ENCODE measurements at regions not wholly inside any gene's neighbourhood (a gene's known extent, or its start where the extent isn't known, plus 50 kb on each side); places are given as distances from the start of the nearest gene placed in this dataset.

DNA sequence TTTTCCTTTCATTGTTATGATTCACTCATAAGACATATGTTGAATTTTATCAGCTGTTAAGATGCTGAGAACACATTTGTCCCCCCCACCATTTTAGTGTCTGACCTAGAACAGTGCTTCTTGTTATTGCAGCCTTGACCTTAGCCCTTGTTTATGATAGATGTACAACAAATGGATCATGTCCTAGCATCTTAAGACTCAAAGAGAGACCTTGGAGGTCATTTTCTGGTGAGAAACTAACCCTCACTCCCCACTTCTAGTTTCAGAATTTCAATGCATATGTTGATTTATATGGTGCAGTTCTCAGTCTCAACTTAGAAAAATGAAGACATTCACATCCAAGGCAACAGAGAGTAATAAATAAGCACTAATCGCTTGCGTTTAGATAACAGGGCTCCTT lies 391.2 kb downstream of the AEBP2 start:
- Histone ChIP-seq H3K9me3 (replicated peaks) (no peaks in the 10 kb centered on the region), H3K4me3 (no peak overlapping the region), H3K4me1 (replicated peaks) (no peaks in the 10 kb centered on the region), H3K27me3 (replicated peaks) (no peaks in the 10 kb centered on the region), H3K27ac (no peak overlapping the region), H3K36me3 (no peaks in the 10 kb centered on the region)
- DNase-seq (ENCODE audit: low read depth in 1 of 2, low spot score in 2 of 2), result no peak

DNA sequence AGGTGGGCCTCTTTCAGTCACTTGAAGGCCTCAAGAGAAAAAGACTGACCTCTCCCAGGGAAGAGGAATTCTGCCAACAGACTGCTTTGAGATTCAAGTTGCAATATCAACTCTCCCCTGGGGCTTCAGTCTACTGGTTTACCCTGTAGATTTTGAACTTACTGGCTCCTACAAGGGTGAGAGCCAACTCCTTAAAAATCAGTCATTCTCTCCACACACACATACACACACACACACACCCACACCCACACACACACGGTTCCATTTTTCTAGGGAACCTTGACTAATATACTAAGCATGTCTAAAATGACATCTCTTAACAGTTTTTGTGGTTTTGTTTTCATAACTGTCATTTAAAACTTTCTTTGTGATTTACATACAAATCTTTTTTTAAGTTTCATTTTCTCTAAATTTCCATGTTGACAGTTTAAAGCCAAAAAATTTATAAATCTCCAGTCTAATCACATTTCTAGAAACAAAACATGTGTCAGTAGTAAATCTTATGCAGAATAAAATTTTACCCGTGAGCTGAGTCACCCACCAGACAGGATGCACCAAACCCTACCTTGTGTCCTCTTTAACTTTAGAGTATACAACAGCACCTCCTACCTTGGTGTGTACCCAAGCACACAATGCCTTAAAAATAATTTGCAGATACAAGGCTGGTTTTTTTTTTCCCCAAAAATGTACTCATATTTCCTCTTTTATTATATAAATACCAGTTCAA lies 394.6 kb downstream of the AEBP2 start:
- Histone ChIP-seq H3K36me3 (no peaks in the 10 kb centered on the region), H3K27me3 (replicated peaks) (no peaks in the 10 kb centered on the region), H3K4me3 (no peak overlapping the region), H3K9me3 (replicated peaks) (no peaks in the 10 kb centered on the region), H3K4me1 (replicated peaks) (no peaks in the 10 kb centered on the region), H3K27ac (no peak overlapping the region)
- DNase-seq (ENCODE audit: low read depth in 1 of 2, low spot score in 2 of 2), result no peak

DNA sequence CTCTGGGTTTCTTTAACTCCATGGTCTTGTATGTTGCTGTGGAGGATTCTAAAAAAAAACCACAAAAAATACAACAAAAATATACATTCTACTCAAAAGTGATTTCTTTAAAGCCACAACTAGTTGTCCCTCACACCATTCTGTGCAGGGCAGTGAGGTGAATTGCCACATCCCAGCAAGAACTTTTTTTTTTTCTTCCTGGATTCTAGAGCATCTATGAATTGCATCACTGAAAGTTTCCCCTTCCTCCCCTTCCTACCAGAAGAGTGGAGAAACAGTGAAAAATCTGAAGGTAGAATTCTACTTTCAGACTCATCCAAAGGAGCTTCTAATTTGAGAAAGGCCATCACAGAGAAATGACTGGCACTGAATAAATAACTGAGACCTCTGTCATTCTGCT lies 395.3 kb downstream of the AEBP2 start:
- Histone ChIP-seq H3K9me3 (replicated peaks) (no peaks in the 10 kb centered on the region), H3K27me3 (replicated peaks) (no peaks in the 10 kb centered on the region), H3K36me3 (no peaks in the 10 kb centered on the region), H3K4me1 (replicated peaks) (no peaks in the 10 kb centered on the region), H3K27ac (no peak overlapping the region), H3K4me3 (no peak overlapping the region)
- no peak for DNase-seq (ENCODE audit: low read depth in 1 of 2, low spot score in 2 of 2)

DNA sequence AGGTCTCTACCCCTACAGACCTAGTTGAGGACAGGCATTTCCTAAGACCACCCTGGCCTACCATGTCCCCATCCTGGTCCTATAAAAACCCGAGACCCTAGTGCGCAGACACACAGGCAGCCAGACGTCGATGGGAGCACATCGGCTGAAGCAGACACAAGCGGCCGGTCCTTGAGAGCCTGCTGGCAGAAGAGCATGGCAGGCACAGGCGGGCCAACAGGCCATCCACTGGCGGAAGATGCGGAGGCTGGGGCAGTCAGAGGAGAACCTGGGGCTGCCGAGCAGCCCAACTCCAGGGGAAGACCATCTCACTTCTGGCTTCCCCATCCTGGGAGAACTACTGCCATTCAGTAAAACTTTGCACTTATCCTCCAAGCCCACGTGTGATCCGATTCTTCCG lies 396.8 kb downstream of the AEBP2 start:
- no peak overlapping the region for H3K4me3 ChIP-seq
- H3K9me3 ChIP-seq (replicated peaks), result no peaks in the 10 kb centered on the region
- H3K36me3 ChIP-seq, result no peaks in the 10 kb centered on the region

DNA sequence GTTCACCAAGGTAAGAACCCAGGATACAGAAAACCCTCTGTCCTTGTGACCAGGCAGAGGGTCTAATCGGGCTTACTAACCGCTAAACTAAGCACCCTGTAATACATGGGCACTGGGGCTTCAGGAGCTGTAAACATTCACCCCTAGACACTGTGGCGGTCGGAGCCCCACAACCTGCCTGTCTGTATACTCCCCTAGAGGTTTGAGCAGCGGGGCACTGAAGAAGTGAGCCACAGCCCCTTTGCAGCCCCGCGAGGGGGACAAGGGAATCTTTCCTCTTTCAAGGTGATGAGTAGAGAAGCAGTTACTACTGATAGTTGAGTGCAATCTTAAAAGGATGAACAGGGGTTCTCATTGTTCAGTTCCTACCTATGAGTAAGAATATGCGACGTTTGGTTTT lies 397.2 kb downstream of the AEBP2 start:
- Histone ChIP-seq H3K27ac (no peak overlapping the region), H3K27me3 (replicated peaks) (no peaks in the 10 kb centered on the region), H3K4me3 (no peak overlapping the region), H3K36me3 (no peaks in the 10 kb centered on the region), H3K9me3 (replicated peaks) (no peaks in the 10 kb centered on the region), H3K4me1 (replicated peaks) (no peaks in the 10 kb centered on the region)
- no peak for DNase-seq (ENCODE audit: low read depth in 1 of 2, low spot score in 2 of 2)

More for the DNA sequence above, 396.8 kb downstream of the AEBP2 start:
- Histone ChIP-seq H3K4me1 (replicated peaks) (no peaks in the 10 kb centered on the region), H3K27me3 (replicated peaks) (no peaks in the 10 kb centered on the region), H3K27ac (no peak overlapping the region)
- no peak for DNase-seq (ENCODE audit: low read depth in 1 of 2, low spot score in 2 of 2)

DNA sequence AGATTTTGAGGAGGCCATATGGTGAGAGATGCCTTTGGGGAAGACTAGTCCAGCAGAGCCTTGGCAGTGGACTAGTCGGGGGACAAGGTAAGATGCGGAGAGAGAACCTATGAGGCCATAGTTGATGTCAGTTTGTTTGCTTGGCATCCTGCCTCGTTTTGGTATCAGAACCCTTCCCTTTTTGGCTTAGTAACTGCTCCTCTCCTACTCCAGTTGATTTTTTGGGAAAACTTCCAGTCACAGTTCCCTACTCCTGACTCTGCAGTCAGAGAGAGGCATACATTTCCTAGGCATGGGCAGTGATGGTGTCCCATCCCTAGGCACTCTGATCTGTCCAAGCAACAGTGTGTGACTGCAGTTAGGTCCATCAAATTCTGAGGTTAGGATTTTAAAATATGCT lies 398.3 kb downstream of the AEBP2 start:
- H3K9me3 ChIP-seq (replicated peaks), result no peaks in the 10 kb centered on the region
- H3K4me3 ChIP-seq, result no peak overlapping the region
- H3K4me1 ChIP-seq (replicated peaks), result no peaks in the 10 kb centered on the region
- H3K27me3 ChIP-seq (replicated peaks), result no peaks in the 10 kb centered on the region
- no peak overlapping the region for H3K27ac ChIP-seq
- H3K36me3 ChIP-seq, result no peaks in the 10 kb centered on the region
- no peak for DNase-seq (ENCODE audit: low read depth in 1 of 2, low spot score in 2 of 2)

DNA sequence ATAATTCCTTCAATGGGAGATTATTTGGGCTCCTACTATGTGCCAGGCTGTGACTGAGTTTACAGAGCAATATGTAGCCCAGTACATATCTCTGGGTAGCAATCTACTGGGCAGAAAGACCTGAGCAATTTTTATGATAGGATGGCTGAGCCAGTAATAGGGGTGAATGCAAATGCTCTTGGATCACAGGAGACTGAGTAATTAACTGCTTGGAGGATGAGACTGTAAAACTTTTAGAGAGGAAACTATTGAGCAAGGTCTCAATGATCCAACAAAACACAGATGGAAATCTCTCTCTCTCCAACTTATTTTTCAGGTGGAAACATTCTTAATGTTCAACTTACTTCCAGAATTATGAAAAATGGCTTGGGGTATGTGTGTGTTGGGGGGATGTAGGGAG lies 402.2 kb downstream of the AEBP2 start:
- Histone ChIP-seq H3K27ac (no peak overlapping the region), H3K36me3 (no peaks in the 10 kb centered on the region), H3K9me3 (replicated peaks) (no peaks in the 10 kb centered on the region), H3K27me3 (replicated peaks) (no peaks in the 10 kb centered on the region), H3K4me1 (replicated peaks) (no peaks in the 10 kb centered on the region), H3K4me3 (no peak overlapping the region)
- no peak for DNase-seq (ENCODE audit: low read depth in 1 of 2, low spot score in 2 of 2)

DNA sequence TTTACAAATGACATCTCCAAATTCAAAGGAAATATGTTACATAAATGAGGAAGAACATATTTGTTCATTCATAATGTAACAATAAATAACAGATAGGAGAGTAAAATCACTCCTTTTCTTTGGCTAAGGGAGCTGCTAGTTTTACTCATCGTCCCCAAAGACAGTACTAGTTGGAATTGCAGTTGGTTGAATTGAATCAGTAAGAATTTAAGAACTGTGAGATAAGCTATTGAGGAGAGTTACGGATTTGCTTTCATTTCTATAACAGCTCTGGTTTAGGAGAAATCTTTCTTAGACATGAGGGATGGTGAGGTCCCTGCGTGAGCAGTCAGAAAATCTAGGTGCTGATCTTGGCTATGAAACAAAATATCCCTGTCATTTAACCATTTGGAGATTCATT lies 402.8 kb downstream of the AEBP2 start:
- H3K27me3 ChIP-seq (replicated peaks), result no peaks in the 10 kb centered on the region
- H3K4me1 ChIP-seq (replicated peaks), result no peaks in the 10 kb centered on the region
- no peak for DNase-seq (ENCODE audit: low read depth in 1 of 2, low spot score in 2 of 2)
- no peak overlapping the region for H3K4me3 ChIP-seq
- H3K36me3 ChIP-seq, result no peaks in the 10 kb centered on the region
- no peak overlapping the region for H3K27ac ChIP-seq
- no peaks in the 10 kb centered on the region for H3K9me3 ChIP-seq (replicated peaks)

DNA sequence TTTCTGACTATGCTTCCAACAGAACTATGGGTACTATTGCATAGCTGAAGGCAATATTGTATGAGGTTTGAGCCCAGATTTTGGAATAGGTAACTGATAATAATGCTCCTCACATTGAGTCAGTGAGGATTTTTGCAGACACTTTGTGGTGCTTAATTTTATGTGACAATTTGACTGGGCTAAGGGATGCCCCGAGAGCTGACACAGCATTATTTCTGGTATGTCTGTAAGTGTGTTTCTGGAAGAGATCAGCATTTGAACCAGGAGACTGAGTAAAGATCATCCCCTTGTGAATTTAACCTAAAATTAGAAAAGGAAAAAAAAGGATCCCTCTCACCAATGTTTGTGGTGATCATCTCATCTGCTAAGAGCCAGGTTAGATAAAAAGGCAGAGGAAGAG lies 404.9 kb downstream of the AEBP2 start:
- no peak overlapping the region for H3K4me3 ChIP-seq
- no peaks in the 10 kb centered on the region for H3K9me3 ChIP-seq (replicated peaks)
- DNase-seq (ENCODE audit: low read depth in 1 of 2, low spot score in 2 of 2), result no peak
- no peaks in the 10 kb centered on the region for H3K36me3 ChIP-seq
- H3K4me1 ChIP-seq (replicated peaks), result no peaks in the 10 kb centered on the region
- no peak overlapping the region for H3K27ac ChIP-seq
- no peaks in the 10 kb centered on the region for H3K27me3 ChIP-seq (replicated peaks)

DNA sequence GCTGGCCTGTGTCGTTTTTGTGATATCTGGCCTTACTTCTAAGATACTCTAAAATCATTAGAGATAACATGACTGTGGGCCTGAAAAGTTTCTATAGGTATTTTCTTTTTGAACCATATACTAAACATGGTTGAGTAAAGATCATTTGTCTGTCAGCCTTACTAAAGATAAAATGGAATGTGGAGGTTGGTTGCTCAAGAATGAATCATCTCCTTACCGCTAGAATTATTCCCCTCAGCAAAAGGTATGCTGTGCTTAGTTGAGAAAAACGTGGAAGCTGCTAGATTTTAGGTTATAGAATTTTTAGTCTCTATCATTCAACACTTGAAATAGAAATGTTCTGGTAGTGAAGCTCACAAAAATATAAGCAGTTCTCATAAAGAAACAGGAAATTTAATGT lies 407.3 kb downstream of the AEBP2 start:
- H3K4me3 ChIP-seq, result no peak overlapping the region
- H3K27me3 ChIP-seq (replicated peaks), result no peaks in the 10 kb centered on the region
- no peaks in the 10 kb centered on the region for H3K9me3 ChIP-seq (replicated peaks)
- no peak for DNase-seq (ENCODE audit: low read depth in 1 of 2, low spot score in 2 of 2)
- no peaks in the 10 kb centered on the region for H3K36me3 ChIP-seq
- H3K4me1 ChIP-seq (replicated peaks), result no peaks in the 10 kb centered on the region
- H3K27ac ChIP-seq, result no peak overlapping the region

DNA sequence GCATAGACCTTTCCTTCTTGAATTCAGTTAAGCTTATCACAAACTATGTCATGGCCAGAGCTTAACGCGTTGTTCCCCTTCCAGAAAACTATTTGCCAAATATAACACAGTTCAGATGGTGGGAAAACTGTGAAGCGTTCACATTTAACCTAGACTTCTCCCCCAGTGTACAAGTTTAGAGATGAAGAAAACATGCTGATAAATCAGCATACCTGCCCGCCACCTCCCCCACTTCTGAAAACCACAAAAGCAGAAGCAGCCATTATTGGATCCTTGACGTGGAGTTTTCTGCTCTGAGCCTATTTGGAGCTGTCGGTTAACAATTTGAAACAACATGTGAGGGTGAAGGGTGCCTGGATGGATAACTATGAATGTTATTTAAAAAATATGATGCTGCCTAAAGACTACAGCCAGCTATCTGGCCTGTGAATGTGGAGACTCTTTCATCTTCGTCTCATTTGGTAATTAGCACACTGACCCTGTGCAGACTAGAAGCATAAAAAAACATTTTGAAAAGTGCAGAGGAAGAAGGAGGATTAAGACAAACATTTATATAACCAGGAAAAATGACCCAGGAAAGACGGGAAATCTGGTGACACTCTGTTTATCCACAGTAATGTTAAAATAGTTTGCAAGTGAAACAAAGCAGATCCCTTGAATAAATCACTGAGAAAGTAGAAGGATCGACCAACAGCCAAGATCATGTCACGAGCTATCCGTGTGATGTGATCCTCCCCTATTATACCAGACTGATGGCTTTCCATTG lies 408.2 kb downstream of the AEBP2 start:
- H3K4me1 ChIP-seq (replicated peaks), result no peaks in the 10 kb centered on the region
- H3K27ac ChIP-seq, result no peak overlapping the region
- no peak for DNase-seq (ENCODE audit: low read depth in 1 of 2, low spot score in 2 of 2)
- no peaks in the 10 kb centered on the region for H3K9me3 ChIP-seq (replicated peaks)
- no peak overlapping the region for H3K4me3 ChIP-seq
- H3K36me3 ChIP-seq, result no peaks in the 10 kb centered on the region
- no peaks in the 10 kb centered on the region for H3K27me3 ChIP-seq (replicated peaks)

DNA sequence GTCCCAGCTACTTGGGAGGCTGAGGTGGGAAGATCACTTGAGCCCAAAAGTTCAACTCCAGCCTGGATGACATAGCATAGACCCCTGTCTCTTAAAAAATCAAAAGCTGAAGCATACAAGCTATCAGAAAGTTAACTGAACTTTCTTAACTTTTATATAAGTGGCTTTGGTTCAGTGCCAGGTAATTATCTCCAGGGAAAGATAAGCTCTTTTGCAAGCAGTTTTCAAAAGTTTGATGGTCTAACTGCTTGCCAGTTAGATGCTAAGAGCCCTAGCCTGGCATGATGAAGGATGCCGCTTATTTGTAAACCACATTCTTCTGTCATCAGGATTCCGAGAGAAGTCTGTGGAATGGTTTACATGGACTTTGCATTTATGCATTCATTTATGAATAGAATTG lies 409.1 kb downstream of the AEBP2 start:
- Histone ChIP-seq H3K9me3 (replicated peaks) (no peaks in the 10 kb centered on the region), H3K4me3 (no peak overlapping the region), H3K36me3 (no peaks in the 10 kb centered on the region), H3K27ac (no peak overlapping the region), H3K4me1 (replicated peaks) (no peaks in the 10 kb centered on the region), H3K27me3 (replicated peaks) (no peaks in the 10 kb centered on the region)
- DNase-seq (ENCODE audit: low read depth in 1 of 2, low spot score in 2 of 2), result no peak

DNA sequence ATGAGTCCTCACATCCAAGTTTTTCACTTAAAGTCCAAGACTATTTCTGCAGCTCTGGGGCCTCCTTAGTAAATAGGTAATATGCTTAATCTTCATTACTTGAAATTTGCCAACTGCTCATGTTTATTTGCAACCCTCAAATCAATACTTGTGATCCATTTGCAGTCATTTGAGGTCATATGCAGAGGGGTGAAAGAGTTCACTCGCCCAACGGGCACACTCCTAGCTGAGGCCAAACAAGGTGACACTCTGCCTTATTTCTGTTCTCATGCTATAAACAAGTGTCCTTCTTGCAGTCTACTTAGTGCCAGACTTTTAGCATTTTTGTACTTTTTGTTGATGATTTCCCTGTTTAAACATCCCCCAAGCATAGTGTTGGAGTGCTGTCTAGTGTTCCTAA lies 409.9 kb downstream of the AEBP2 start:
- H3K9me3 ChIP-seq (replicated peaks), result no peaks in the 10 kb centered on the region
- no peak for DNase-seq (ENCODE audit: low read depth in 1 of 2, low spot score in 2 of 2)
- no peak overlapping the region for H3K4me3 ChIP-seq
- H3K4me1 ChIP-seq (replicated peaks), result no peaks in the 10 kb centered on the region
- no peaks in the 10 kb centered on the region for H3K36me3 ChIP-seq
- H3K27me3 ChIP-seq (replicated peaks), result no peaks in the 10 kb centered on the region
- no peak overlapping the region for H3K27ac ChIP-seq

DNA sequence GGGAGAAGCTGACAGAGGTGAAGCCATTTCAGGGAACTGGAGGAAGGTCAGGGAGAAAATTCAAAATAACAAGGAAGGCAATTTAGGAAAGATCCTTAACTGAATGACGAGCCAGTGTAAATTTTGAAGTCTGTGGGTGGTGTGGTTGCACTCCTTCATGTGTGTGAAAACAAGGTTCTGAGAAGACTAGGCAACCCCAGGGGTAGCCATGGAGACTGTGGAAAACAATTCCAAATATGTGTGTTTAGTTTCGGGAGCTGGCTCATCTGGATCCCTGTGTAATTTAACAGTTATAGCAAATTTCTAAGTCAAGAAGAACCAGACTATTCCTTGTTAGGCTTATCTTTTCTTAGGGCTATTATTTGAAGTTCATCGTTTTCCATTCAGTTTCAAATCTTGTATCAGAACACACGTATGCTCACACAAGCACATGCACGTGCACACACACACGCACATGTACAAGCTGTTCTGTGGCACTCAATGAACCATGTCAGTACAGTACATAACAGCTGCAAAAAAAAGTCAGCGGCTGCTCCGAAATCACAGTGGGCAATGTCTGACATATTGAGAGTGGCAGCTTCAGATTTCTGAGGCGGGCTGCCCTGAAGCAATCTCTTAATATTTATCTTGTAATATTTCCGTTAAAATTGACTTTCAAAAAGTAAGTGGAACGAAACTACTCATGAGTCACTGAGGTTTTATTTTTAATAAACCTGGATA lies 411.2 kb downstream of the AEBP2 start:
- Histone ChIP-seq H3K4me3 (no peak overlapping the region), H3K9me3 (replicated peaks) (no peaks in the 10 kb centered on the region), H3K27me3 (replicated peaks) (no peaks in the 10 kb centered on the region), H3K4me1 (replicated peaks) (no peaks in the 10 kb centered on the region), H3K36me3 (no peaks in the 10 kb centered on the region), H3K27ac (no peak overlapping the region)
- no peak for DNase-seq (ENCODE audit: low read depth in 1 of 2, low spot score in 2 of 2)
